IMR-90 (cell line): ENCODE measurements at regions not wholly inside any gene's neighbourhood (a gene's known extent, or its start where the extent isn't known, plus 50 kb on each side); places are given as distances from the start of the nearest gene placed in this dataset.

Experiments
- CEBPB ChIP-seq: IDR thresholded peaks from 2 replicates; pipeline ENCODE4 v1.6.1; 2012; ENCODE audit warnings: low read depth, low read length, improper control_type of control experiment
- CHD1 ChIP-seq: IDR thresholded peaks from 2 replicates; pipeline ENCODE4 v1.6.1; 2012; ENCODE audit warnings: low read depth, low read length, improper control_type of control experiment
- CTCF ChIP-seq: conservative IDR thresholded peaks from 2 replicates; pipeline ENCODE4 v1.5.1; 2012; ENCODE audit warnings: mild to moderate bottlenecking, low read depth, low read length, improper control_type of control experiment
- ELK1 ChIP-seq: fragments of 150-350 bp; IDR thresholded peaks from 2 replicates; pipeline ENCODE4 v1.6.1; 2016; ENCODE audit warnings: low read depth, mild to moderate bottlenecking, low read length, moderate library complexity, borderline replicate concordance
- FOS ChIP-seq: fragments of 150-350 bp; IDR thresholded peaks from 2 replicates; pipeline ENCODE4 v1.6.1; 2016; ENCODE audit warnings: low read depth, low read length
- MXI1 ChIP-seq: IDR thresholded peaks from 2 replicates; pipeline ENCODE4 v1.6.1; 2012; ENCODE audit warnings: low read depth, mild to moderate bottlenecking, low read length, moderate library complexity, borderline replicate concordance
- POLR2A ChIP-seq: IDR thresholded peaks from 2 replicates; pipeline ENCODE4 v1.6.1; 2012; ENCODE audit warnings: mild to moderate bottlenecking, low read depth, low read length
- RAD21 ChIP-seq: IDR thresholded peaks from 2 replicates; pipeline ENCODE4 v1.6.1; 2012; ENCODE audit warnings: low read length, improper control_type of control experiment
- RCOR1 ChIP-seq: IDR thresholded peaks from 2 replicates; pipeline ENCODE4 v1.6.1; 2012; ENCODE audit warnings: mild to moderate bottlenecking, low read length, improper control_type of control experiment; ENCODE audit not compliant: insufficient replicate concordance
- RFX5 ChIP-seq: IDR thresholded peaks from 2 replicates; pipeline ENCODE4 v1.8.0; 2012; ENCODE audit warnings: low read depth, mild to moderate bottlenecking, low read length, moderate library complexity
- SMC3 ChIP-seq: fragments of 150-350 bp; IDR thresholded peaks from 2 replicates; pipeline ENCODE4 v1.6.1; 2016; ENCODE audit warnings: low read depth, mild to moderate bottlenecking, antibody characterized with exemption, low read length, moderate library complexity
- USF2 ChIP-seq: fragments of 150-350 bp; IDR thresholded peaks from 2 replicates; pipeline ENCODE4 v1.6.1; 2017; ENCODE audit warnings: mild to moderate bottlenecking, antibody characterized with exemption, low read length, low read depth

- TF ChIP-seq CTCF, result no peak
- TF ChIP-seq RFX5, result no peak
- TF ChIP-seq POLR2A, result no peak
- no peak for TF ChIP-seq RAD21
- no peak for TF ChIP-seq FOS
- TF ChIP-seq RCOR1, result no peak
- TF ChIP-seq SMC3, result no peak
- no peak for TF ChIP-seq ELK1
- no peak for TF ChIP-seq CEBPB
- TF ChIP-seq MXI1, result no peak
- TF ChIP-seq USF2, result no peak
- TF ChIP-seq CHD1, result no peak
These were observed 618.0 kb upstream of the ZEB2 start for GRCh38 chr2:145137901-145138300.
